Adipocyte (in vitro differentiated cells): ENCODE measurements at regions not wholly inside any gene's neighbourhood (a gene's known extent, or its start where the extent isn't known, plus 50 kb on each side); places are given as distances from the start of the nearest gene placed in this dataset.
"Not testable (repeated sequence)": the region's sequence is repeated elsewhere in the genome, so short reads cannot be mapped to it uniquely, and the experiment has no call there.

Experiments used
- DNase-seq: peaks from one replicate; pipeline ENCODE4 v3.0.0-alpha.2; 2015; ENCODE audit warnings: low read depth
- H3K27me3 ChIP-seq: replicated peaks from 2 replicates; pipeline ENCODE4 v1.7.0; 2013; ENCODE audit warnings: mild to moderate bottlenecking, low read length, moderate library complexity; ENCODE audit not compliant: control insufficient read depth, insufficient read depth
- H3K36me3 ChIP-seq: 2 replicates; pipeline ENCODE4 v1.7.0; 2013; ENCODE audit warnings: low read length, mild to moderate bottlenecking, moderate library complexity; ENCODE audit not compliant: control insufficient read depth, insufficient read depth, severe bottlenecking
- H3K4me1 ChIP-seq: 2 replicates; pipeline ENCODE4 v1.7.0; 2013; ENCODE audit warnings: mild to moderate bottlenecking, low read length, moderate library complexity; ENCODE audit not compliant: control insufficient read depth, insufficient read depth
- H3K4me3 ChIP-seq: 2 replicates; pipeline ENCODE4 v1.7.0; 2013; ENCODE audit warnings: mild to moderate bottlenecking, low read length, moderate library complexity
- H3K9ac ChIP-seq: 2 replicates; pipeline ENCODE4 v1.7.0; 2013; ENCODE audit warnings: mild to moderate bottlenecking, low read length, moderate library complexity
- H3K9me3 ChIP-seq: 2 replicates; pipeline ENCODE4 v1.7.0; 2013; ENCODE audit warnings: mild to moderate bottlenecking, low read length, moderate library complexity; ENCODE audit not compliant: control insufficient read depth

DNA sequence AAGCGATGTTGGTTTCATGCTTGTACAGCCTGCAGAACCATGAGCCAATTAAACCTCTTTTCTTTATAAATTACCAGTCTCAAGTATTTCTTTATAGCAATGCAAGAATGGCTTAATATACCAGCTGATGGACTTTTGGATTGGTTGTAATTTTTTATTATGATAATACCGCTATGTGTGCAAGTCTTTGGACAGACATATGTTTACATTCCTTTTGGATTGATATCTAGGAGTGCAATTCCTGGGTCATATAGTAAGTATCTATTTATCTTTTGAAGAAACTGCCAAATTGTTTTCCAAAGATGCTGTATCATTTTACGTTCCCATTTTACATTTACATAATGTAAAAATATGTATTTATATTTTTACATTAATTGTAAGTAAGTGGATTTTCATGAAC lies 81.2 kb upstream of the PIP4K2A start:
- Histone ChIP-seq H3K9ac (no peak overlapping the region), H3K27me3 (no peaks in the 10 kb centered on the region), H3K4me3 (no peak overlapping the region), H3K4me1 (peaks cover 5% of the 10 kb centered on the region), H3K9me3 (peaks cover 3% of the 10 kb centered on the region), H3K36me3 (no peaks in the 10 kb centered on the region)
- no peak for DNase-seq

- no peak overlapping the region for H3K9ac ChIP-seq
- H3K9me3 ChIP-seq: peaks cover 7% of the 10 kb centered on the region
- no peak overlapping the region for H3K4me3 ChIP-seq
- H3K27me3 ChIP-seq: no peaks in the 10 kb centered on the region
- no peak for DNase-seq
- no peaks in the 10 kb centered on the region for H3K4me1 ChIP-seq
- no peaks in the 10 kb centered on the region for H3K36me3 ChIP-seq
Measured at GRCh38 chr10:22792161-22792560, 77.8 kb upstream of the PIP4K2A start.

GRCh38 chr10:22791665-22792064 lies 77.3 kb upstream of the PIP4K2A start:
- H3K4me1 ChIP-seq: no peaks in the 10 kb centered on the region
- H3K27me3 ChIP-seq: no peaks in the 10 kb centered on the region
- H3K36me3 ChIP-seq: no peaks in the 10 kb centered on the region
- DNase-seq: no peak
- H3K4me3 ChIP-seq: no peak overlapping the region
- peaks cover 7% of the 10 kb centered on the region for H3K9me3 ChIP-seq
- H3K9ac ChIP-seq: no peak overlapping the region

- Histone ChIP-seq H3K9me3 (peaks cover 2% of the 10 kb centered on the region), H3K36me3 (no peaks in the 10 kb centered on the region), H3K4me3 (no peak overlapping the region), H3K27me3 (no peaks in the 10 kb centered on the region), H3K9ac (no peak overlapping the region), H3K4me1 (peaks cover 11% of the 10 kb centered on the region)
- no peak for DNase-seq
Measured at GRCh38 chr10:22784668-22785067, 70.3 kb upstream of the PIP4K2A start.

GRCh38 chr10:22783807-22784206 lies 69.4 kb upstream of the PIP4K2A start:
- H3K9me3 ChIP-seq: no peaks in the 10 kb centered on the region
- no peaks in the 10 kb centered on the region for H3K27me3 ChIP-seq
- no peak overlapping the region for H3K9ac ChIP-seq
- H3K4me1 ChIP-seq: peaks cover 12% of the 10 kb centered on the region
- H3K4me3 ChIP-seq: no peak overlapping the region
- H3K36me3 ChIP-seq: no peaks in the 10 kb centered on the region
- DNase-seq: no peak

- no peaks in the 10 kb centered on the region for H3K9me3 ChIP-seq
- no peak for DNase-seq
- H3K9ac ChIP-seq: no peak overlapping the region
- no peaks in the 10 kb centered on the region for H3K27me3 ChIP-seq
- peaks cover 12% of the 10 kb centered on the region for H3K4me1 ChIP-seq
- H3K4me3 ChIP-seq: no peak overlapping the region
- H3K36me3 ChIP-seq: no peaks in the 10 kb centered on the region
Measured at GRCh38 chr10:22780474-22780885, 66.1 kb upstream of the PIP4K2A start.

- no peak overlapping the region for H3K4me3 ChIP-seq
- no peaks in the 10 kb centered on the region for H3K36me3 ChIP-seq
- no peaks in the 10 kb centered on the region for H3K27me3 ChIP-seq
- peaks cover 12% of the 10 kb centered on the region for H3K4me1 ChIP-seq
- no peaks in the 10 kb centered on the region for H3K9me3 ChIP-seq
- no peak overlapping the region for H3K9ac ChIP-seq
- DNase-seq: no peak
Measured at GRCh38 chr10:22779331-22780019, 65.1 kb upstream of the PIP4K2A start.

DNA sequence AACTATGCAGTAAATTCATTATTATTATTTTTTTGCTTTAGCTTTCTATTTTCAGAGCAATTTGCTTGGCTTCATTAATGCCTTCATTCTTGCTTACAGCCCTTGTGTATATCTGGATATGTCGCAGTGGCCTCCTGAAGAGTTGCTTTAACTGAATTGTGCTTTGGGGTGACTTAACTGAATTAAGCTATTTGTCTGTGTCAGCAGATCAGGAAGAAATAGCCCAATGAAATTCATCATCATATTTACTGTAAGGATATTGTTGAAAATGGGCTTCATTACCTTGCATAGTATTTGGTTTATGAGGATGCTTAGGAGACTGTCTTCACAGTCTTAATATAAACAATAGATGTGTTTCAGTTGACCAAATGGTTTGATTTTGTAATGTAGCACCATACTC lies 59.7 kb upstream of the PIP4K2A start:
- DNase-seq: no peak
- no peaks in the 10 kb centered on the region for H3K36me3 ChIP-seq
- H3K9me3 ChIP-seq: peaks cover 1% of the 10 kb centered on the region
- no peaks in the 10 kb centered on the region for H3K4me1 ChIP-seq
- H3K27me3 ChIP-seq: no peaks in the 10 kb centered on the region
- H3K9ac ChIP-seq: no peak overlapping the region
- no peak overlapping the region for H3K4me3 ChIP-seq

GRCh38 chr10:22771631-22772030 lies 57.3 kb upstream of the PIP4K2A start:
- H3K36me3 ChIP-seq, H3K9me3 ChIP-seq, H3K27me3 ChIP-seq, H3K4me1 ChIP-seq, H3K4me3 ChIP-seq, H3K9ac ChIP-seq, DNase-seq: not testable (repeated sequence)

GRCh38 chr10:22770270-22770669 lies 55.9 kb upstream of the PIP4K2A start:
- no peaks in the 10 kb centered on the region for H3K27me3 ChIP-seq
- H3K9me3 ChIP-seq: peaks cover 5% of the 10 kb centered on the region
- no peak for DNase-seq
- no peaks in the 10 kb centered on the region for H3K4me1 ChIP-seq
- no peak overlapping the region for H3K4me3 ChIP-seq
- no peaks in the 10 kb centered on the region for H3K36me3 ChIP-seq
- no peak overlapping the region for H3K9ac ChIP-seq

- H3K27me3 ChIP-seq: no peaks in the 10 kb centered on the region
- no peak overlapping the region for H3K4me3 ChIP-seq
- H3K4me1 ChIP-seq: no peaks in the 10 kb centered on the region
- no peak for DNase-seq
- H3K9me3 ChIP-seq: peaks cover 5% of the 10 kb centered on the region
- no peaks in the 10 kb centered on the region for H3K36me3 ChIP-seq
- H3K9ac ChIP-seq: no peak overlapping the region
Measured at GRCh38 chr10:22767859-22768258, 53.5 kb upstream of the PIP4K2A start.

DNA sequence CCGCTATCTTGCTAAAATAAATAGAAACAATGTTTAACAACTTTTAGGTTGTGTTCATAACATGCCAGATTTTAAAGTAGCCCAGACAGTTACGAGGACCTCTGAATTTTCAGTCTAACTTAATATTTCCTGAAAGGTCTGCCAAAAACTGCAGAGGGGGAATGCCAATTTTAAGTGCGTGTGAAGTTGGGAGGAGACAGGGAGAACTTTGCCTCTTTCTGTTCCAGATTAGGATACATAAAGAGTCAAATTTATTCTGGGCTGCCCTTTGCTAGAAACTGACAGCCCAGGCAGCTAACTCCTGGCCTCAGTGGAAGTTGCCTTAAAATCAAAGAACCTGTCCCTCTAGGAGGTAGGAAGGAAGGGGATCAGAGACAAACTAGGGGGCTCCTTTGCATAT lies 52.3 kb upstream of the PIP4K2A start:
- Histone ChIP-seq H3K9ac (no peak overlapping the region), H3K36me3 (no peaks in the 10 kb centered on the region), H3K27me3 (no peaks in the 10 kb centered on the region), H3K4me3 (no peak overlapping the region), H3K9me3 (peaks cover 5% of the 10 kb centered on the region), H3K4me1 (no peaks in the 10 kb centered on the region)
- DNase-seq: no peak
